ENCODE measurements at regions not wholly inside any gene's neighbourhood (a gene's known extent, or its start where the extent isn't known, plus 50 kb on each side); places are given as distances from the start of the nearest gene placed in this dataset.

DNA sequence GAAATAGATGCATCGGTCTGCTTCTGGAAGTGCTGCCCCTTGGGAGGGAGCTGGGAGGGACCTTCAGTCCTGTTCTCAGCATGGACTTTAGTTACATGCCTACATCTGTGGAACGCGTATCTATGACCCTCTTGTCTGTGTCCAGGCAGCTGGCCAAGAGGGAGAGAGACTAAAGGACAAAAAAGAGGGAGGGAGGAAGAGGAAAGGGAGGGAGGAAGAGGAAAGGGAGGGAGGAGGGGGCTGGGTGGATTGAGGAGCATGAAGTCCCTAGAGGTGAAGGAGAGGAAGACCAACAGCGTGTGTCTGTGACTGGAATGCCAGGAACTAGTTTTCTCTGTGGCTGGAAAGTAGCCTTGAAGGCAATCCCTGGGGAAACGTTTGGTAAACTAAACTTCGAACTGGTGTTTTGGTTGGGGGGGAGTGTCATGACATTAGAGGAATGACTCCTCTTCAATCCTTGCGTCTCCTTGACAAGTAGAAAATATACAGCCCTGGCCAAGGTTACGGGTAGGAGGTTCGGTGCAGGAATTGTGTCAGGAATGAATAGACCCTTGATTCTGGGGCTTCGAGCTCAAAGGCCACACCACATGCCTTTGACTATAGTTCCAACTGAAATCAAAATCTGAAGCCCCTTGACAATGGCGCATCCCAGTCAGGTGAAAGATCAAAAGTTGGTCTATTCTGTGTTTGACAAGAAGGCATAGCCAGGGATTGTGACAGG lies 52.0 kb upstream of the PLEKHG1 start:
- no peak for TF ChIP-seq JUND (IDR thresholded peaks at IDR 0.05; ENCODE audit: low read depth)
- no peak for DNase-seq (ENCODE audit: low read depth in 1 of 2, low spot score in 1 of 2)
- in situ Hi-C loops (cut with HindIII; ENCODE audit: low pct_unique_long_range_greater_than_20kb, low sequenced_read_pairs) = no loop called here

- DNase-seq (ENCODE audit: low read depth in 1 of 2, low spot score in 1 of 2) = no peak
- no peak for TF ChIP-seq JUND (IDR thresholded peaks at IDR 0.05; ENCODE audit: low read depth)
- in situ Hi-C loops (cut with HindIII; ENCODE audit: low pct_unique_long_range_greater_than_20kb, low sequenced_read_pairs) = no loop called here
Measured at GRCh38 chr6:150548330-150548729, 51.4 kb upstream of the PLEKHG1 start.

GRCh38 chr6:150549007-150549406 lies 50.7 kb upstream of the PLEKHG1 start:
- TF ChIP-seq JUND (IDR thresholded peaks at IDR 0.05; ENCODE audit: low read depth) = no peak
- no peak for DNase-seq (ENCODE audit: low read depth in 1 of 2, low spot score in 1 of 2)
- in situ Hi-C loops (cut with HindIII; ENCODE audit: low pct_unique_long_range_greater_than_20kb, low sequenced_read_pairs) = no loop called here

DNA sequence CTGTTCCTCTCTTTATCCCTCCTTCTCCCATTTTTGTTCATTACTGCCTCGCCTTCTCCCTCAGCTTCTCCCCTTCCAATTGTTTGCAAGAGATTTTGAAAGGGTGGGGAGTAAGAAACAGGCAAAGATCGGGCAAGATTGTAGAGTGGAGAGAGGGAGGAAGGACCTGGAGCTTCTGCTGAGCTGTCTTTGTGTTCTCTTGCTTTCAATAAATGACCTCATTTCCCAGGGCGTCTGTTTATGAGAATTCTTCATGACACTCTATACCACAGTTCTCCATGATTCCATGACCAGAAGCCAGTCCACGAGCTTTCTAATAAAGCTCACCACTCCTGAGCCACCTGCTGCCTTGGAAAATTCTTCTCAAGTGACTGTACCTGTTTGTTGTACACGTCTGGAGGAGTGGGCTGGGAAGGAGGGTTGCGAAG lies 50.0 kb upstream of the PLEKHG1 start:
- DNase-seq (ENCODE audit: low read depth in 1 of 2, low spot score in 1 of 2) = no peak
- in situ Hi-C loops (cut with HindIII; ENCODE audit: low pct_unique_long_range_greater_than_20kb, low sequenced_read_pairs) = no loop called here
- no peak for TF ChIP-seq JUND (IDR thresholded peaks at IDR 0.05; ENCODE audit: low read depth)
